Keratinocyte (primary cell): ENCODE measurements at regions not wholly inside any gene's neighbourhood (a gene's known extent, or its start where the extent isn't known, plus 50 kb on each side); places are given as distances from the start of the nearest gene placed in this dataset.

Experiments used
- DNase-seq: peaks from one replicate; pipeline ENCODE4 v3.0.0-alpha.2; 2011; ENCODE audit warnings: low read depth, missing footprints, low spot score
- FAIRE-seq: peaks from 2 replicates; lab custom pipeline; 2011; peaks lifted over from hg19 to GRCh38; lab: Jason Lieb, UNC
- H2AFZ ChIP-seq: 2 replicates; pipeline ENCODE4 v1.6.0; 2012; ENCODE audit warnings: low read length, control low read depth, inconsistent platforms; ENCODE audit not compliant: control insufficient read depth
- H3K27ac ChIP-seq: 2 replicates; pipeline ENCODE4 v1.5.1; 2011; ENCODE audit warnings: low read length; ENCODE audit not compliant: control insufficient read depth, insufficient read depth
- H3K27me3 ChIP-seq: 3 replicates; pipeline ENCODE4 v1.6.0; 2011; ENCODE audit warnings: low read length; ENCODE audit not compliant: control insufficient read depth, insufficient read depth; ENCODE audit errors: extremely low read depth
- H3K36me3 ChIP-seq, 2 experiments: 2 replicates in 1 of 2; 3 replicates in 1 of 2; pipeline ENCODE4 v1.5.1; 2011; ENCODE audit warnings: low read length in 2 of 2, mild to moderate bottlenecking in 1 of 2; ENCODE audit not compliant: control insufficient read depth in 2 of 2, insufficient read depth in 2 of 2; ENCODE audit errors: extremely low read depth in 1 of 2
- H3K4me1 ChIP-seq: 3 replicates; pipeline ENCODE4 v1.5.1; 2011; ENCODE audit warnings: low read length; ENCODE audit not compliant: control insufficient read depth, insufficient read depth; ENCODE audit errors: extremely low read depth
- H3K4me2 ChIP-seq: 3 replicates; pipeline ENCODE4 v1.6.0; 2011; ENCODE audit warnings: low read depth, low read length; ENCODE audit not compliant: control insufficient read depth, insufficient read depth; ENCODE audit errors: extremely low read depth
- H3K4me3 ChIP-seq, 3 experiments: fragments of 200-600 bp in 1 of 3; sonication (generic) in 1 of 3; 2 replicates in 2 of 3; 3 replicates in 1 of 3; pipeline ENCODE4 v1.5.1; 2011 to 2016; ENCODE audit warnings: low read length in 3 of 3, mild to moderate bottlenecking in 3 of 3, control low read depth in 2 of 3, inconsistent platforms in 1 of 3, low read depth in 1 of 3, mixed read lengths in 1 of 3, mixed run types in 1 of 3, moderate library complexity in 1 of 3; ENCODE audit not compliant: control insufficient read depth in 2 of 3, insufficient read depth in 2 of 3; ENCODE audit errors: extremely low read depth in 1 of 3
- H3K79me2 ChIP-seq: 2 replicates; pipeline ENCODE4 v1.6.0; 2012; ENCODE audit warnings: low read length; ENCODE audit not compliant: control insufficient read depth, insufficient read depth
- H3K9ac ChIP-seq: 3 replicates; pipeline ENCODE4 v1.6.0; 2011; ENCODE audit warnings: low read length; ENCODE audit not compliant: control insufficient read depth, insufficient read depth; ENCODE audit errors: extremely low read depth
- H3K9me1 ChIP-seq: 3 replicates; pipeline ENCODE4 v1.6.0; 2011; ENCODE audit warnings: low read length; ENCODE audit not compliant: control insufficient read depth, insufficient read depth; ENCODE audit errors: extremely low read depth
- H3K9me3 ChIP-seq: 2 replicates; pipeline ENCODE4 v1.5.1; 2012; ENCODE audit warnings: low read depth, low read length; ENCODE audit not compliant: control insufficient read depth
- H4K20me1 ChIP-seq: 3 replicates; pipeline ENCODE4 v1.6.0; 2011; ENCODE audit warnings: low read length; ENCODE audit not compliant: control insufficient read depth, insufficient read depth; ENCODE audit errors: extremely low read depth
- EZH2 ChIP-seq: IDR thresholded peaks from one replicate; pipeline ENCODE4 v1.6.1; 2012; ENCODE audit warnings: inconsistent platforms, mild to moderate bottlenecking, low read length, moderate library complexity
- dilution Hi-C: fragments of 300-500 bp; cut with MboI; formaldehyde crosslinking; loops from one replicate; pipeline ENCODE4 v1.7.0; 2020; ENCODE audit warnings: low sequenced_read_pairs; ENCODE audit not compliant: extremely low pct_ligation_motif_present
- TF ChIP-seq, protein P1 (sequence below), 3 experiments: IDR thresholded peaks in 1 of 3; conservative IDR thresholded peaks in 1 of 3; optimal IDR thresholded peaks in 1 of 3; 2 replicates in 2 of 3; 3 replicates in 1 of 3; pipeline versions ENCODE3 to v1.5.1; 2011; ENCODE audit warnings: low read length in 3 of 3, mild to moderate bottlenecking in 3 of 3, moderate library complexity in 2 of 3, control low read depth in 1 of 3, inconsistent platforms in 1 of 3; ENCODE audit not compliant: insufficient read depth in 2 of 3; ENCODE audit errors: extremely low read depth in 1 of 3

DNA sequence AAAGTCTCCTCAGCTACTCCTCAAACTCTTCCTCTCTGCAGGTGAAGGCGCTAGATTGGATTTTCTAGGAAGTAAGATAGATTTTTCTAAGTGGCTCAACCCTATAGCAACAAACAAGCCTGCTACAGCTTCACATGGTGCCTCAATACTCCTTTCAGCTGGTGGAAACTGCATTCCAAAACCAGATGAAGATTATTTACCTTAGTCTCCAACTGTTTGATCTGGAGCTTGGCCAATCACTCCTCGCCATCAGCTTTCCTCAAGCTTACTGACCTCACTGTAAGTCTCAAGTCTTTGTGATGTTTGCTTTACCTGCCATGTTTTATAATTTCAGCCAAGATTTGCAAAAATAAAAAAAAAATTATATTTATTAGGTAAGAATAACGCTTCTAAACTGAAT, 622.4 kb downstream of the CHSY3 start:
- no peak overlapping the region for H3K27ac ChIP-seq
- no peak for FAIRE-seq
- no peak for DNase-seq

GRCh38 chr5:130520211-130520610, 615.9 kb downstream of the CHSY3 start:
- no peak overlapping the region for H3K4me2 ChIP-seq
- no peaks in the 10 kb centered on the region for H4K20me1 ChIP-seq
- H3K36me3 ChIP-seq, result no peaks in the 10 kb centered on the region
- no peaks in the 10 kb centered on the region for H3K79me2 ChIP-seq
- dilution Hi-C loops, result no loop called here
- no peak for DNase-seq
- H3K9me1 ChIP-seq, result no peaks in the 10 kb centered on the region
- H3K9ac ChIP-seq, result no peak overlapping the region
- peak overlapping the region; percentile 78 for H3K27ac ChIP-seq
- TF ChIP-seq, protein P1, sequence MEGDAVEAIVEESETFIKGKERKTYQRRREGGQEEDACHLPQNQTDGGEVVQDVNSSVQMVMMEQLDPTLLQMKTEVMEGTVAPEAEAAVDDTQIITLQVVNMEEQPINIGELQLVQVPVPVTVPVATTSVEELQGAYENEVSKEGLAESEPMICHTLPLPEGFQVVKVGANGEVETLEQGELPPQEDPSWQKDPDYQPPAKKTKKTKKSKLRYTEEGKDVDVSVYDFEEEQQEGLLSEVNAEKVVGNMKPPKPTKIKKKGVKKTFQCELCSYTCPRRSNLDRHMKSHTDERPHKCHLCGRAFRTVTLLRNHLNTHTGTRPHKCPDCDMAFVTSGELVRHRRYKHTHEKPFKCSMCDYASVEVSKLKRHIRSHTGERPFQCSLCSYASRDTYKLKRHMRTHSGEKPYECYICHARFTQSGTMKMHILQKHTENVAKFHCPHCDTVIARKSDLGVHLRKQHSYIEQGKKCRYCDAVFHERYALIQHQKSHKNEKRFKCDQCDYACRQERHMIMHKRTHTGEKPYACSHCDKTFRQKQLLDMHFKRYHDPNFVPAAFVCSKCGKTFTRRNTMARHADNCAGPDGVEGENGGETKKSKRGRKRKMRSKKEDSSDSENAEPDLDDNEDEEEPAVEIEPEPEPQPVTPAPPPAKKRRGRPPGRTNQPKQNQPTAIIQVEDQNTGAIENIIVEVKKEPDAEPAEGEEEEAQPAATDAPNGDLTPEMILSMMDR (optimal IDR thresholded peaks at IDR 0.05 in 1 of 3, IDR thresholded peaks at IDR 0.05 in 1 of 3, conservative IDR thresholded peaks at IDR 0.05 in 1 of 3; ENCODE audit: extremely low read depth in 1 of 3, insufficient read depth in 2 of 3, low read length in 3 of 3), result no peak
- TF ChIP-seq EZH2, result no peak
- peaks cover 13% of the 10 kb centered on the region for H3K9me3 ChIP-seq
- no peak overlapping the region for H3K4me3 ChIP-seq
- H3K27me3 ChIP-seq, result no peaks in the 10 kb centered on the region
- peaks cover 12% of the 10 kb centered on the region for H3K4me1 ChIP-seq
- peak; percentile 97 for FAIRE-seq
- H2AFZ ChIP-seq, result no peak overlapping the region

More for the DNA sequence above, 622.4 kb downstream of the CHSY3 start:
- no peaks in the 10 kb centered on the region for H3K9me1 ChIP-seq
- H3K79me2 ChIP-seq, result no peaks in the 10 kb centered on the region
- dilution Hi-C loops, result no loop called here
- H3K9ac ChIP-seq, result no peak overlapping the region
- no peaks in the 10 kb centered on the region for H3K9me3 ChIP-seq
- no peaks in the 10 kb centered on the region for H3K27me3 ChIP-seq
- no peak overlapping the region for H3K4me3 ChIP-seq
- H3K4me2 ChIP-seq, result no peak overlapping the region
- no peak overlapping the region for H2AFZ ChIP-seq
- peaks cover 32% of the 10 kb centered on the region for H3K4me1 ChIP-seq
- no peaks in the 10 kb centered on the region for H3K36me3 ChIP-seq
- TF ChIP-seq EZH2, result no peak
- TF ChIP-seq, protein P1 (optimal IDR thresholded peaks at IDR 0.05 in 1 of 3, IDR thresholded peaks at IDR 0.05 in 1 of 3, conservative IDR thresholded peaks at IDR 0.05 in 1 of 3; ENCODE audit: extremely low read depth in 1 of 3, insufficient read depth in 2 of 3, low read length in 3 of 3), result no peak
- H4K20me1 ChIP-seq, result no peaks in the 10 kb centered on the region
